Testis (tissue), 2 donors: ENCODE measurements at regions not wholly inside any gene's neighbourhood (a gene's known extent, or its start where the extent isn't known, plus 50 kb on each side); places are given as distances from the start of the nearest gene placed in this dataset.

Experiments used
- CTCF ChIP-seq, 3 experiments: fragments of 450-650 bp in 2 of 3; fragments of 200-600 bp in 1 of 3; sonication (generic) in 1 of 3; IDR thresholded peaks; one replicate each; pipeline ENCODE4 v1.5.1; 2016 to 2019; ENCODE audit warnings: antibody characterized with exemption in 3 of 3, mild to moderate bottlenecking in 2 of 3, moderate library complexity in 1 of 3
- POLR2A ChIP-seq: fragments of 450-650 bp; IDR thresholded peaks from one replicate; pipeline ENCODE4 v1.6.1; 2017; ENCODE audit warnings: antibody characterized with exemption, mild to moderate bottlenecking, moderate library complexity

DNA sequence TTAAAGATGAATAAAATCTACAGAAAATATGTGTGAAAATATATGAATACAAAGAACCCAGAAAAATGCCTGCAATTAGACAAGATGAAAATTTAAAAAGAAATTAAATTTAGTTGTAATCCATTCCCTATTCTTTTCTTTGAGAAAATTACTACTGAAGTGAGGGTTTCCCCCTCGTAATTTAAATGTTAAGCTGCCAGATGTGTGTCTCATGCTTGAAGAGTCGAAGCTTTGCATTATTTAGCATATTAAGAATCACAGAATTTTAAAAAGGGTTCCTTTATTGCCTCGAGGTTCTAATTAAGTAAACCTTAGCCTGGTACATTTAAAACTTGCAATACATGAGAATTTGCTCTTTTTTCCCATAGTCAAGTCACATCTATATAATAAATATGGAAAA is 630.1 kb downstream of the TFAP2A start:
- TF ChIP-seq CTCF (IDR thresholded peaks at IDR 0.05) (no peak), POLR2A (no peak)
